HG02852 (cell line): ENCODE measurements at regions not wholly inside any gene's neighbourhood (a gene's known extent, or its start where the extent isn't known, plus 50 kb on each side); places are given as distances from the start of the nearest gene placed in this dataset.
"Not testable (repeated sequence)": the region's sequence is repeated elsewhere in the genome, so short reads cannot be mapped to it uniquely, and the experiment has no call there.

ENCODE experiments used
- ATAC-seq: cut with Tn5 transposase; IDR thresholded peaks from one replicate; pipeline ENCODE4 v1.9.1; 2021; ENCODE audit warnings: mild to moderate bottlenecking, moderate library complexity; ENCODE audit not compliant: unreplicated experiment

GRCh38 chr9:15047028-15047551 is 136.9 kb upstream of the FREM1 start:
- ATAC-seq, result no peak

- ATAC-seq, result no peak
Measured at GRCh38 chr9:15033316-15033715, 123.1 kb upstream of the FREM1 start.

- ATAC-seq, result no peak
Measured at GRCh38 chr9:15032860-15033259, 122.6 kb upstream of the FREM1 start.

- no peak for ATAC-seq
Measured at GRCh38 chr9:15021146-15021545, 110.9 kb upstream of the FREM1 start.

GRCh38 chr9:15018096-15018637 is 107.9 kb upstream of the FREM1 start:
- no peak for ATAC-seq

- ATAC-seq, result no peak
Measured at GRCh38 chr9:15010581-15010980, 100.4 kb upstream of the FREM1 start.

- no peak for ATAC-seq
Measured at GRCh38 chr9:15007698-15008097, 97.5 kb upstream of the FREM1 start.

- ATAC-seq, result no peak
Measured at GRCh38 chr9:14994738-14995137, 84.5 kb upstream of the FREM1 start.

- no peak for ATAC-seq
Measured at GRCh38 chr9:14993901-14994554, 83.8 kb upstream of the FREM1 start.

GRCh38 chr9:14993061-14993800 is 83.0 kb upstream of the FREM1 start:
- ATAC-seq, result no peak

GRCh38 chr9:14992516-14992915 is 82.3 kb upstream of the FREM1 start:
- no peak for ATAC-seq

- ATAC-seq, result no peak
Measured at GRCh38 chr9:14992081-14992480, 81.9 kb upstream of the FREM1 start.

GRCh38 chr9:14990647-14991046 is 80.4 kb upstream of the FREM1 start:
- ATAC-seq, result not testable (repeated sequence)

- no peak for ATAC-seq
Measured at GRCh38 chr9:14989811-14990210, 79.6 kb upstream of the FREM1 start.

- not testable (repeated sequence) for ATAC-seq
Measured at GRCh38 chr9:14989336-14989735, 79.1 kb upstream of the FREM1 start.

GRCh38 chr9:14987858-14988257 is 77.6 kb upstream of the FREM1 start:
- ATAC-seq, result peak; percentile 59

- no peak for ATAC-seq
Measured at GRCh38 chr9:14985419-14985818, 75.2 kb upstream of the FREM1 start.

- no peak for ATAC-seq
Measured at GRCh38 chr9:14983599-14983998, 73.4 kb upstream of the FREM1 start.

GRCh38 chr9:14981291-14981950 is 71.2 kb upstream of the FREM1 start:
- ATAC-seq, result no peak

- no peak for ATAC-seq
Measured at GRCh38 chr9:14978022-14979000, 68.1 kb upstream of the FREM1 start.
